ENCODE measurements at regions not wholly inside any gene's neighbourhood (a gene's known extent, or its start where the extent isn't known, plus 50 kb on each side); places are given as distances from the start of the nearest gene placed in this dataset.
A peak's percentile ranks its signal among the peaks of the same experiment; 100 is the strongest.

DNA sequence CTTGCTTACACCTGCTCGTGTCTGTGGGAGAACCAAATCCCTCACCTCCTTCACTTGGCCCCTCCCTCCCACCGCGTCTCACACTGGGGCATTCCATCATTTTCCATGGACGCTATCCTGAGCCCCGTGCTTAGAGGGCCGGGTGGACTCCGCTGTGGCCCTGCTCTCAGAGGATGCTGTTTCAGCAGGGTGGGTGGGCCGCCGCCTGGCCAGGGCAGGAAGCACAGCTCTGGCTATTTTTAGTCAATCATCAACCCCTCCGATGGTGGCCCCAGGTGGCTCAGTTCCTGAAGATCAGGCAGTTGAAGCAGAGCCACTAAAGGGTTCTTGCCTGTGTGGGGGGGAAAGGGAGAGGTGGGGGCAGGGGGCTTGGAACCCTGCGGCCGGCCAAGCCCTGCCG, 230.3 kb downstream of the ENGASE start:
- DNase-seq, result no peak

DNA sequence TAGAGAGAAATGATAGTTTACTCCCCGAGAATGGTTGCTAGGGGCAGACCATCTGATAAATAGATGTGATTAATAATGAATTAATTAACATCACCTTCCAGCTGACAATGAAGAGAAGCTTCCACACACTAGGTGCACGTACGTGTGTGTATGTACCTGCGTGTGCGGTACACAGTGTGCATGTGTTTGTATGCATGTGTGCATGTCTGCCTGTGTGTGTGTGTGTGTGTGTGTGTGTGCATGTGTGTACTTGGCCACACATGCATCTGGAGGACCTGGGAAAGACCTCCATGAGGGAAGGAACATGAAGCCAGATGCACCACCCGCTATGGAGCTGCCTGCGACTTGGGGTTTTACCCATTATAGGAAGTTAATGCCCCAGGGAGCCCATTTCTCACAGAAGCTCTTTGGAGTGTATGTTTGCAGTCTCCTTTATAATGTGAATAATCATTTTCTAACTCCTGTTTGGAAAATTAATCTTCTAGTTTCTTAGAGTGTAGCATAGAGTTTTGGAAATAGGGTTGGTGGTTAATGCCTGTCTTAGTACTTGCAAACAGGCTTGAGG, 229.1 kb downstream of the ENGASE start:
- DNase-seq, result no peak

DNA sequence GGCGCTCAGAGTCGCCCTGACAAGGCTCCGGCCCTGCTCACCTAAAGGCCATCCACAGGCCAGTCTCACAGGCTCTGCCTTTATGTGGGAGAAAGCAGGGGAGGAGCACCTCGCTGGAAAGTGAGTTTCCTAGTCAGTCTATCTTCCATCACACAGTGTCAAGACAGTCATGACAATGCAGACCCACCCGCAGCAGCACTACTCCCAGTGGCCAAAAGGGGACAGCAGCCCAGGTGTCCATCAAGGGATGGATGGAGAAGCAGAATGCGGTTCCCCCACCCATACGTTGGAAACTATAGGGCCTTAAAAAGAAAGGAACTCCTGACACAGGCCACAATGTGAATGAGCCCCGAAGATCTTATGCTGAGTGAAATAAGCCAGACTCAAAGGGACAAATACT, 226.8 kb downstream of the ENGASE start:
- no peak for DNase-seq

DNA sequence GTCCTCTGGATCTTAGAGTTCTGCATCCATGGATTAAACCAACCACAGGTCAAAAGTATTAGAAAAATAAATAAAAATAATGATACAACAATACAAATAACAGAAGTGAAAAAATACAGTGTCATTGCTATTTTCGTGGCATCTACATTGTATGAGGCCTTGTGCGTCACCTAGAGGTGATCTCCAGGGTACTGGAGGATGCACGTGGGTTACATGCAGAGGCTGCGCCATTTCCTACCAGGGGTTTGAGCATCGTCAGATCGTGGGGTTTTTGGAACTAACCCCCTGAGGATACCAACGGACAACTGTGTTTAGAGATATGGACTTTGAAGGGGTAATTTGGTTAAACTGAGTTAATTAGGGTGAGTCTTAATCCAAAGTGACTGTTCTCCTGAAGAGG, 224.7 kb downstream of the ENGASE start:
- no peak for DNase-seq

- no peak for DNase-seq
Measured at GRCh38 chr17:79298799-79299198, 224.2 kb downstream of the ENGASE start.

- DNase-seq, result no peak
Measured at GRCh38 chr17:79296243-79296642, 221.6 kb downstream of the ENGASE start.

- DNase-seq, result no peak
Measured at GRCh38 chr17:79295307-79295706, 220.7 kb downstream of the ENGASE start.

DNA sequence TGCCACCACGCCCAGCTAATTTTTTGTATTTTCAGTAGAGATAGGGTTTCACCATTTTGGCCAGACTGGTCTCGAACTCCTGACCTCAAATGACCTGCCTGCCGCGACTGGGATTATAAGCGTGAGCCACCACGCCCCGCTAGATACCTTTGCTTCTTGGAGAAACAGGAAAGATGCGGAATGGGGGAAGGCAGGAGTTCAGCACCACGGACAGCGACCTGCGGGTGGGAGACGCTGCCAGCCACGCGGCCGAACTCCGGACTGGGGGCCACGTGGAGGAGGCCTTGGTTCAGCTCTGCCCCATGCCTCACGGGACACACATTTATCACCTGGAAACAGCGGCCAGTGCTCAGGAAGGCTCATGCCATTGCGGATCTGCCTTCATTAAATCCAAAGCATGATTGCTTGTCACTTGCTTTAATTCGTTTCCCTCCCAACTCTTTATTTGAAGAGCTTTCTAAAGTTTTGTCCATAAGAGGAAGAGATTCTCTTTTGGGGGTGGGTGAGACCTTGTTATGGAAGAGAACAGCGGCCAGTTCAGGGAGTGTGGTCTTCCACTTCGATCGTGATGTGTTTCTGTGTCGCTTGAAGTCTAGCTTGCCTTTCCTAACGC, 219.9 kb downstream of the ENGASE start:
- peak; percentile 22 for DNase-seq

GRCh38 chr17:79292501-79292900, 217.9 kb downstream of the ENGASE start:
- no peak for DNase-seq

GRCh38 chr17:79291391-79291790, 216.8 kb downstream of the ENGASE start:
- no peak for DNase-seq

- no peak for DNase-seq
Measured at GRCh38 chr17:79290726-79291125, 216.1 kb downstream of the ENGASE start.

DNA sequence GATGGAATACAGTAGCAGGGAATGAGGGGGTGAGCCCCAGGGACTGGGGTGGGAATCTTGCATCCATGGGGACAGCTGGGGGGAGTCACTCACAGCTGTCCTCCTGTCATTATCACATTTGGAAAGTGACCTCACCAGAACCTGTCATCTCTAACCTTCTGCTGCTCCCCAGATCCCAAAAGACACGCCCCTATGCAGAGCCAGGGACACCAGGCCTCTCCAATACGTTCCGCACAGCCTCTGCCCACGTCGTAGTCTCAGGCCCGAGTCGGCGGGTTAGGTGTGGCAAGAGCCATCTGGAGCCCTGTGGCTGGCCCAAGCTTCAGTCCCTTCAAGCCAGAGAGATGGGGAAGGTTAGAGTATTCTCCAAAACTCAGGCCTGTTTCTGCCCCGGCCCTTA, 214.3 kb downstream of the ENGASE start:
- no peak for DNase-seq

DNA sequence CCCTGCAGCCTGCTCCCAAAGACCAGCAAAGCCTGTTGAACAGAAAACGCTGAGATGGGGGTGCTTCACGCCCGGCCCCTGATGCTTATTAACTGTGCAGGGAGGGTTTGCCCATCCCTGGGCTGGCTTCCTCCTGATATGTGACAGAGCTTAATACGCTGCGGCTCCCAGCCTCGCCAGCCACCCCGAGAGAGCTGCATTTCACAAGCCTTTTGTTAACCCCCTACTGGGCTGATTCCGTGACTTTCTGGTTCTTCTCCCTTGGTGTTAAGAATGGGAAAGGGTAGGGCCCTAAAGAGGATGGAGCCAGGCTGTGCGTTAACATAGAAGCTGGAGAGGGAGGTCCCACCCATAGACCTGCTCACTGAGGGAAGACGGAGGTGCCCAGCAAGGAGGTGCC, 211.8 kb downstream of the ENGASE start:
- DNase-seq, result no peak

GRCh38 chr17:79285973-79286372, 211.3 kb downstream of the ENGASE start:
- DNase-seq, result no peak

- DNase-seq, result no peak
Measured at GRCh38 chr17:79282294-79282693, 207.7 kb downstream of the ENGASE start.

GRCh38 chr17:79281803-79282202, 207.2 kb downstream of the ENGASE start:
- no peak for DNase-seq

DNA sequence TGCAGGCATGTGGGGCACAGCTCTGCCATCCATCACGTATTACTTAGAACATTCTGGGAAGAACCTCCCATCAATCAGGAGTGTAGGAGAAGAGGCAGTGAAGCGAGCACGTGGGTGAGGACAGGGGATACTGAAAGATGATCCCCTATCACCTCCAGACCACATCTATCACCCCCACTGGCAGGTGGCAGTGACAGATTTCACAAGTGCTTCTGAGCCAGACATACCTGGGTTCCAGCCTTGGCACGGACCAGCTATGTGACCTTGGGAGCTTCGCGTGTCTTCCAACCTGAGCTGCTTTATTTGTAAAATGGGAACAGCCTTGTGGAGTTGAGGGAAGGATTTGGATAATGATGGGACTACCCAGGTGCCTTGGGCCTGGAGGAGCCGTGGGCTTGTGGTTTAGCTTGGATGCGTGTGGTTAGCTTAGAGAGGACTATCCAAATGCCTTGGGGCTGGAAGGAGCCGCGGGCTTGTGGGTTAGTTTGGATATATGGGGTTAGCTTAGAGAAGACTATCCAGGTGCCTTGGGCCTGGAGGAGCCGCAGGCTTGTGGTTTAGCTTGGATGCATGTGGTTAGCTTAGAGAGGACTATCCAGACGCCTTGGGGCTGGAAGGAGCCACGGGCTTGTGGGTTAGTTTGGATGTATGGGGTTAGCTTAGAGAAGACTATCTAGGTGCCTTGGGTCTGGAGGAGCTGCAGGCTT, 206.4 kb downstream of the ENGASE start:
- DNase-seq, result no peak

- no peak for DNase-seq
Measured at GRCh38 chr17:79280010-79280409, 205.4 kb downstream of the ENGASE start.

DNA sequence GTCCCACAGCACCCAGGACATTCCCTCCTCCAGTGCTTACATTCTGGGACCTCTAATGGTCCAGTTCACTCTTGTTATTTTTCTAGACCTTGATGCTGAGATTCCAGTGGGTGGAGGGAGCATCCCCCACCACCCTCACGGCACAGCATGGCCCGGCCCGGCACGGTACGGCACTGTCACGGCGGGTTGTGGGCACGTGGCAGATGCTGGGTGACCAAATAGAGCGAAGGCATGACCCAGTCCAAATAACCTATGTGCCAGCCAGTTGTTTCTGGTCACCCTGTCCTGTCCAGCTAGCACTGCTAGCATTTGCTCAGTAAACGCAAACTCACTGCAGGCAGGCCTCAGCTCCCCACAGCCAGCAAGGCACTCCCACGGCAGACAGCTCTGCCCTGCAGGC, 204.7 kb downstream of the ENGASE start:
- DNase-seq, result no peak

DNA sequence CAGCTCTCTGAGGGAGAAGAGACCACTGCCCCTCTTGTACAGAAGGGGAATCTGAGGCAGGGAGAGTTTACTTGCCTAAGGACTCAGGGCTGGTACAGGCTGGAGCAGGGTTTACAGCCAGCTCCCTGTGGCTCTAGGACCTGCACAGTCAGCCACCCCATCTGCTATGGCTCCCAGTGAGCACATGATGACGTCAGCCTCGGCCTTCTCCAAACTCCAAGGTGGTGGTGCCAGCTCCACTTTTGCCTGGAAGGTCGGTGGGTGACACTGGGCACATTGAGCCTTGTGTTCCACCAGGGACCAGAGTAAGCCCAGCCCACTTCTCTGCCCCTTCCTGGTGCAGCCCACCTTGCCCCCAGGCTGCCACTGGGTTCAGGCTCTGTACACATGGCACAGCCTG, 202.2 kb downstream of the ENGASE start:
- DNase-seq, result no peak

GRCh38 chr17:79273660-79274059, 199.0 kb downstream of the ENGASE start:
- no peak for DNase-seq

- no peak for DNase-seq
Measured at GRCh38 chr17:79272666-79273219, 198.1 kb downstream of the ENGASE start.

GRCh38 chr17:79272220-79272619, 197.6 kb downstream of the ENGASE start:
- no peak for DNase-seq

DNA sequence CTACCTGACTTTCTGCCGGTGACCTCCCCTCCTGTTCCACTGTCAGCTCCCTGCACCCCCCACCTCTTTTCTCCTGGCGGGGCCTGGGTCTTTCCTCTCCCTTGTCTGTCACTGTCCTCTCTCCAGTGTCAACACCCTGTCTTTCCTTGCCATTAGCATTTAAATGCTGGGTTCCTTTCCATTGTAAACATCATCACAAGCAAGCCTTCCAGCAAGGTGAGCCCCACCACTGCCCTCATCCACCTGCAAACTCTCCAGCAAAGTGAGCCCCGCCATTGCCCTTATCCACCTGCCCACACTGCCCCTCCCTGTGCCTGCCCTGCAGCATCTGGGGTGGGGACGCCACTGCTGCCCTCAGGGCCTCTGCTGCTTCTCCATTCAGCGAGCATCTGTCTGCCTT, 195.0 kb downstream of the ENGASE start:
- no peak for DNase-seq
